Upper lobe of left lung (tissue), 4 donors: ENCODE measurements at regions not wholly inside any gene's neighbourhood (a gene's known extent, or its start where the extent isn't known, plus 50 kb on each side); places are given as distances from the start of the nearest gene placed in this dataset.

Experiments
- CTCF ChIP-seq, 6 experiments: fragments of 450-650 bp in 4 of 6; fragments of 200-600 bp in 2 of 6; sonication (generic) in 2 of 6; IDR thresholded peaks; one replicate each; pipeline ENCODE4 v1.5.1; 2016 to 2019; ENCODE audit warnings: antibody characterized with exemption in 6 of 6
- EP300 ChIP-seq, 4 donors: sonication (generic); formaldehyde crosslinking; IDR thresholded peaks; one replicate each; pipeline ENCODE4 v1.5.1; 2017; ENCODE audit warnings: antibody characterized with exemption in 4 of 4, control low read depth in 2 of 4
- POLR2A ChIP-seq, 4 donors: fragments of 450-650 bp; IDR thresholded peaks; one replicate each; pipeline ENCODE4 v1.5.1; 2016 to 2017; ENCODE audit warnings: antibody characterized with exemption in 4 of 4, mild to moderate bottlenecking in 2 of 4
- POLR2AphosphoS5 ChIP-seq, 2 donors: sonication (generic); formaldehyde crosslinking; IDR thresholded peaks; one replicate each; pipeline ENCODE4 v1.5.1; 2017; ENCODE audit warnings: antibody characterized with exemption in 2 of 2

GRCh38 chr2:219737270-219737691, 109.9 kb downstream of the SLC4A3 start:
- no peak for TF ChIP-seq CTCF (IDR thresholded peaks at IDR 0.05)
- no peak for TF ChIP-seq EP300 (IDR thresholded peaks at IDR 0.05)
- TF ChIP-seq POLR2A (IDR thresholded peaks at IDR 0.05), result no peak
- TF ChIP-seq POLR2AphosphoS5 (IDR thresholded peaks at IDR 0.05), result no peak
